Keratinocyte (primary cell): ENCODE measurements at regions not wholly inside any gene's neighbourhood (a gene's known extent, or its start where the extent isn't known, plus 50 kb on each side); places are given as distances from the start of the nearest gene placed in this dataset.

Experiments
- DNase-seq: peaks from one replicate; pipeline ENCODE4 v3.0.0-alpha.2; 2011; ENCODE audit warnings: low read depth, missing footprints, low spot score
- FAIRE-seq: peaks from 2 replicates; lab custom pipeline; 2011; peaks lifted over from hg19 to GRCh38; lab: Jason Lieb, UNC
- H2AFZ ChIP-seq: 2 replicates; pipeline ENCODE4 v1.6.0; 2012; ENCODE audit warnings: low read length, control low read depth, inconsistent platforms; ENCODE audit not compliant: control insufficient read depth
- H3K27ac ChIP-seq: 2 replicates; pipeline ENCODE4 v1.5.1; 2011; ENCODE audit warnings: low read length; ENCODE audit not compliant: control insufficient read depth, insufficient read depth
- H3K27me3 ChIP-seq: 3 replicates; pipeline ENCODE4 v1.6.0; 2011; ENCODE audit warnings: low read length; ENCODE audit not compliant: control insufficient read depth, insufficient read depth; ENCODE audit errors: extremely low read depth
- H3K36me3 ChIP-seq, 2 experiments: 2 replicates in 1 of 2; 3 replicates in 1 of 2; pipeline ENCODE4 v1.5.1; 2011; ENCODE audit warnings: low read length in 2 of 2, mild to moderate bottlenecking in 1 of 2; ENCODE audit not compliant: control insufficient read depth in 2 of 2, insufficient read depth in 2 of 2; ENCODE audit errors: extremely low read depth in 1 of 2
- H3K4me1 ChIP-seq: 3 replicates; pipeline ENCODE4 v1.5.1; 2011; ENCODE audit warnings: low read length; ENCODE audit not compliant: control insufficient read depth, insufficient read depth; ENCODE audit errors: extremely low read depth
- H3K4me2 ChIP-seq: 3 replicates; pipeline ENCODE4 v1.6.0; 2011; ENCODE audit warnings: low read depth, low read length; ENCODE audit not compliant: control insufficient read depth, insufficient read depth; ENCODE audit errors: extremely low read depth
- H3K4me3 ChIP-seq, 3 experiments: fragments of 200-600 bp in 1 of 3; sonication (generic) in 1 of 3; 2 replicates in 2 of 3; 3 replicates in 1 of 3; pipeline ENCODE4 v1.5.1; 2011 to 2016; ENCODE audit warnings: low read length in 3 of 3, mild to moderate bottlenecking in 3 of 3, control low read depth in 2 of 3, inconsistent platforms in 1 of 3, low read depth in 1 of 3, mixed read lengths in 1 of 3, mixed run types in 1 of 3, moderate library complexity in 1 of 3; ENCODE audit not compliant: control insufficient read depth in 2 of 3, insufficient read depth in 2 of 3; ENCODE audit errors: extremely low read depth in 1 of 3
- H3K79me2 ChIP-seq: 2 replicates; pipeline ENCODE4 v1.6.0; 2012; ENCODE audit warnings: low read length; ENCODE audit not compliant: control insufficient read depth, insufficient read depth
- H3K9ac ChIP-seq: 3 replicates; pipeline ENCODE4 v1.6.0; 2011; ENCODE audit warnings: low read length; ENCODE audit not compliant: control insufficient read depth, insufficient read depth; ENCODE audit errors: extremely low read depth
- H3K9me1 ChIP-seq: 3 replicates; pipeline ENCODE4 v1.6.0; 2011; ENCODE audit warnings: low read length; ENCODE audit not compliant: control insufficient read depth, insufficient read depth; ENCODE audit errors: extremely low read depth
- H3K9me3 ChIP-seq: 2 replicates; pipeline ENCODE4 v1.5.1; 2012; ENCODE audit warnings: low read depth, low read length; ENCODE audit not compliant: control insufficient read depth
- H4K20me1 ChIP-seq: 3 replicates; pipeline ENCODE4 v1.6.0; 2011; ENCODE audit warnings: low read length; ENCODE audit not compliant: control insufficient read depth, insufficient read depth; ENCODE audit errors: extremely low read depth
- CTCF ChIP-seq, 3 experiments: IDR thresholded peaks in 1 of 3; conservative IDR thresholded peaks in 1 of 3; optimal IDR thresholded peaks in 1 of 3; 2 replicates in 2 of 3; 3 replicates in 1 of 3; pipeline versions ENCODE3 to v1.5.1; 2011; ENCODE audit warnings: low read length in 3 of 3, mild to moderate bottlenecking in 3 of 3, moderate library complexity in 2 of 3, control low read depth in 1 of 3, inconsistent platforms in 1 of 3; ENCODE audit not compliant: insufficient read depth in 2 of 3; ENCODE audit errors: extremely low read depth in 1 of 3
- EZH2 ChIP-seq: IDR thresholded peaks from one replicate; pipeline ENCODE4 v1.6.1; 2012; ENCODE audit warnings: inconsistent platforms, mild to moderate bottlenecking, low read length, moderate library complexity
- dilution Hi-C: fragments of 300-500 bp; cut with MboI; formaldehyde crosslinking; loops from one replicate; pipeline ENCODE4 v1.7.0; 2020; ENCODE audit warnings: low sequenced_read_pairs; ENCODE audit not compliant: extremely low pct_ligation_motif_present

- Histone ChIP-seq H3K36me3 (no peaks in the 10 kb centered on the region), H3K9me1 (no peaks in the 10 kb centered on the region), H2AFZ (no peak overlapping the region), H3K4me1 (no peaks in the 10 kb centered on the region), H4K20me1 (no peaks in the 10 kb centered on the region), H3K4me2 (no peak overlapping the region), H3K79me2 (no peaks in the 10 kb centered on the region), H3K27ac (no peak overlapping the region), H3K9me3 (no peaks in the 10 kb centered on the region), H3K4me3 (no peak overlapping the region), H3K9ac (no peak overlapping the region), H3K27me3 (no peaks in the 10 kb centered on the region)
- no peak for TF ChIP-seq CTCF (optimal IDR thresholded peaks at IDR 0.05 in 1 of 3, IDR thresholded peaks at IDR 0.05 in 1 of 3, conservative IDR thresholded peaks at IDR 0.05 in 1 of 3; ENCODE audit: extremely low read depth in 1 of 3, insufficient read depth in 2 of 3, low read length in 3 of 3)
- TF ChIP-seq EZH2, result no peak
- FAIRE-seq, result no peak
- DNase-seq, result no peak
- dilution Hi-C loops, result no loop called here
Observed at GRCh38 chr5:23451156-23451555, 56.3 kb upstream of the PRDM9 start.

- no peaks in the 10 kb centered on the region for H3K9me1 ChIP-seq
- no peaks in the 10 kb centered on the region for H3K79me2 ChIP-seq
- no peak for TF ChIP-seq CTCF (optimal IDR thresholded peaks at IDR 0.05 in 1 of 3, IDR thresholded peaks at IDR 0.05 in 1 of 3, conservative IDR thresholded peaks at IDR 0.05 in 1 of 3; ENCODE audit: extremely low read depth in 1 of 3, insufficient read depth in 2 of 3, low read length in 3 of 3)
- TF ChIP-seq EZH2, result no peak
- H3K4me1 ChIP-seq, result no peaks in the 10 kb centered on the region
- dilution Hi-C loops, result no loop called here
- no peaks in the 10 kb centered on the region for H3K36me3 ChIP-seq
- H3K9me3 ChIP-seq, result no peaks in the 10 kb centered on the region
- H4K20me1 ChIP-seq, result no peaks in the 10 kb centered on the region
- H3K9ac ChIP-seq, result no peak overlapping the region
- H3K4me2 ChIP-seq, result no peak overlapping the region
- H3K27me3 ChIP-seq, result no peaks in the 10 kb centered on the region
- no peak overlapping the region for H3K27ac ChIP-seq
- no peak overlapping the region for H3K4me3 ChIP-seq
- FAIRE-seq (no peak), DNase-seq (no peak)
- H2AFZ ChIP-seq, result no peak overlapping the region
Observed at GRCh38 chr5:23450187-23450586, 57.2 kb upstream of the PRDM9 start.
